Fibroblast of lung (primary cell): ENCODE measurements at regions not wholly inside any gene's neighbourhood (a gene's known extent, or its start where the extent isn't known, plus 50 kb on each side); places are given as distances from the start of the nearest gene placed in this dataset.

Experiments
- DNase-seq, 2 donors: peaks; one replicate each; pipeline versions ENCODE4 v3.0.0 to v3.0.0-alpha.2; 2010; ENCODE audit warnings: low read depth in 2 of 2
- H2AFZ ChIP-seq: 2 replicates; pipeline ENCODE4 v1.5.1; 2012; ENCODE audit warnings: low read length, control low read depth, inconsistent platforms
- H3K27ac ChIP-seq: 2 replicates; pipeline ENCODE4 v1.5.1; 2011; ENCODE audit warnings: low read length, control low read depth; ENCODE audit not compliant: insufficient read depth
- H3K27me3 ChIP-seq: 2 replicates; pipeline ENCODE4 v1.5.1; 2011; ENCODE audit warnings: mild to moderate bottlenecking, low read length; ENCODE audit not compliant: control insufficient read depth, insufficient read depth
- H3K36me3 ChIP-seq: 2 replicates; pipeline ENCODE4 v1.5.1; 2011; ENCODE audit warnings: low read length; ENCODE audit not compliant: control insufficient read depth, insufficient read depth
- H3K4me1 ChIP-seq: 2 replicates; pipeline ENCODE4 v1.5.1; 2011; ENCODE audit warnings: low read length; ENCODE audit not compliant: control insufficient read depth, insufficient read depth; ENCODE audit errors: extremely low read depth
- H3K4me2 ChIP-seq: 2 replicates; pipeline ENCODE4 v1.5.1; 2011; ENCODE audit warnings: low read length, control low read depth; ENCODE audit not compliant: insufficient read depth; ENCODE audit errors: extremely low read depth
- H3K4me3 ChIP-seq, 4 experiments: fragments of 200-600 bp in 1 of 4; sonication (generic) in 1 of 4; replicated peaks in 1 of 4; 2 replicates each; pipeline ENCODE4 v1.5.1; 2011 to 2016; ENCODE audit warnings: low read length in 4 of 4, low read depth in 3 of 4, mild to moderate bottlenecking in 3 of 4, control low read depth in 2 of 4, inconsistent platforms in 1 of 4, mixed read lengths in 1 of 4; ENCODE audit not compliant: insufficient read depth in 1 of 4; ENCODE audit errors: control extremely low read depth in 1 of 4
- H3K79me2 ChIP-seq: 2 replicates; pipeline ENCODE4 v1.5.1; 2012; ENCODE audit warnings: mild to moderate bottlenecking, low read length, inconsistent platforms; ENCODE audit not compliant: control insufficient read depth, insufficient read depth
- H3K9ac ChIP-seq: 2 replicates; pipeline ENCODE4 v1.5.1; 2011; ENCODE audit warnings: mild to moderate bottlenecking, low read length, control low read depth; ENCODE audit not compliant: insufficient read depth
- H3K9me3 ChIP-seq: 2 replicates; pipeline ENCODE4 v1.5.1; 2012; ENCODE audit warnings: low read depth, low read length; ENCODE audit not compliant: control insufficient read depth, insufficient read depth
- H4K20me1 ChIP-seq: 2 replicates; pipeline ENCODE4 v1.5.1; 2011; ENCODE audit warnings: low read length; ENCODE audit not compliant: control insufficient read depth, insufficient read depth; ENCODE audit errors: extremely low read depth
- CTCF ChIP-seq, 2 donors: IDR thresholded peaks in 1 of 2; conservative IDR thresholded peaks in 1 of 2; 1 replicate in 1 of 2; 2 replicates in 1 of 2; pipeline ENCODE4 v1.5.1; 2011 to 2012; ENCODE audit warnings: low read length in 2 of 2, control low read depth in 1 of 2, inconsistent platforms in 1 of 2, low read depth in 1 of 2, mild to moderate bottlenecking in 1 of 2
- EZH2 ChIP-seq: IDR thresholded peaks from 2 replicates; pipeline ENCODE4 v1.5.1; 2012; ENCODE audit warnings: low read length, control low read depth, mild to moderate bottlenecking; ENCODE audit errors: missing control alignments

- H3K27ac ChIP-seq: no peak overlapping the region
- no peaks in the 10 kb centered on the region for H3K36me3 ChIP-seq
- H3K9ac ChIP-seq: no peak overlapping the region
- no peak overlapping the region for H2AFZ ChIP-seq
- no peak overlapping the region for H3K4me2 ChIP-seq
- no peaks in the 10 kb centered on the region for H4K20me1 ChIP-seq
- no peaks in the 10 kb centered on the region for H3K9me3 ChIP-seq
- no peaks in the 10 kb centered on the region for H3K79me2 ChIP-seq
- H3K27me3 ChIP-seq: no peaks in the 10 kb centered on the region
- H3K4me3 ChIP-seq: no peak overlapping the region
- TF ChIP-seq EZH2 (no peak), CTCF (conservative IDR thresholded peaks at IDR 0.05 in 1 of 2, IDR thresholded peaks at IDR 0.05 in 1 of 2; ENCODE audit: low read depth in 1 of 2, low read length in 2 of 2) (no peak)
- DNase-seq: peak in 1 of 2 donors; percentile 79
- H3K4me1 ChIP-seq: no peaks in the 10 kb centered on the region
These were observed 416.4 kb downstream of the CDH11 start for GRCh38 chr16:64705443-64705842.

GRCh38 chr16:64704386-64704785, 417.5 kb downstream of the CDH11 start:
- H3K9ac ChIP-seq: no peak overlapping the region
- no peak overlapping the region for H3K4me2 ChIP-seq
- H3K79me2 ChIP-seq: no peaks in the 10 kb centered on the region
- no peak for DNase-seq
- no peak overlapping the region for H3K4me3 ChIP-seq
- H3K4me1 ChIP-seq: no peaks in the 10 kb centered on the region
- no peak for TF ChIP-seq CTCF (conservative IDR thresholded peaks at IDR 0.05 in 1 of 2, IDR thresholded peaks at IDR 0.05 in 1 of 2; ENCODE audit: low read depth in 1 of 2, low read length in 2 of 2)
- TF ChIP-seq EZH2: no peak
- H3K36me3 ChIP-seq: no peaks in the 10 kb centered on the region
- no peaks in the 10 kb centered on the region for H4K20me1 ChIP-seq
- no peak overlapping the region for H2AFZ ChIP-seq
- H3K27ac ChIP-seq: no peak overlapping the region
- no peaks in the 10 kb centered on the region for H3K9me3 ChIP-seq
- no peaks in the 10 kb centered on the region for H3K27me3 ChIP-seq

GRCh38 chr16:64702415-64702814, 419.4 kb downstream of the CDH11 start:
- TF ChIP-seq EZH2: no peak
- TF ChIP-seq CTCF (conservative IDR thresholded peaks at IDR 0.05 in 1 of 2, IDR thresholded peaks at IDR 0.05 in 1 of 2; ENCODE audit: low read depth in 1 of 2, low read length in 2 of 2): no peak
- DNase-seq: no peak
- Histone ChIP-seq H3K36me3 (no peaks in the 10 kb centered on the region), H3K79me2 (no peaks in the 10 kb centered on the region), H3K4me1 (no peaks in the 10 kb centered on the region), H3K4me3 (no peak overlapping the region), H3K9me3 (no peaks in the 10 kb centered on the region), H3K9ac (no peak overlapping the region), H4K20me1 (no peaks in the 10 kb centered on the region), H2AFZ (no peak overlapping the region), H3K27ac (no peak overlapping the region), H3K4me2 (no peak overlapping the region), H3K27me3 (no peaks in the 10 kb centered on the region)
